ENCODE measurements at regions not wholly inside any gene's neighbourhood (a gene's known extent, or its start where the extent isn't known, plus 50 kb on each side); places are given as distances from the start of the nearest gene placed in this dataset.

DNA sequence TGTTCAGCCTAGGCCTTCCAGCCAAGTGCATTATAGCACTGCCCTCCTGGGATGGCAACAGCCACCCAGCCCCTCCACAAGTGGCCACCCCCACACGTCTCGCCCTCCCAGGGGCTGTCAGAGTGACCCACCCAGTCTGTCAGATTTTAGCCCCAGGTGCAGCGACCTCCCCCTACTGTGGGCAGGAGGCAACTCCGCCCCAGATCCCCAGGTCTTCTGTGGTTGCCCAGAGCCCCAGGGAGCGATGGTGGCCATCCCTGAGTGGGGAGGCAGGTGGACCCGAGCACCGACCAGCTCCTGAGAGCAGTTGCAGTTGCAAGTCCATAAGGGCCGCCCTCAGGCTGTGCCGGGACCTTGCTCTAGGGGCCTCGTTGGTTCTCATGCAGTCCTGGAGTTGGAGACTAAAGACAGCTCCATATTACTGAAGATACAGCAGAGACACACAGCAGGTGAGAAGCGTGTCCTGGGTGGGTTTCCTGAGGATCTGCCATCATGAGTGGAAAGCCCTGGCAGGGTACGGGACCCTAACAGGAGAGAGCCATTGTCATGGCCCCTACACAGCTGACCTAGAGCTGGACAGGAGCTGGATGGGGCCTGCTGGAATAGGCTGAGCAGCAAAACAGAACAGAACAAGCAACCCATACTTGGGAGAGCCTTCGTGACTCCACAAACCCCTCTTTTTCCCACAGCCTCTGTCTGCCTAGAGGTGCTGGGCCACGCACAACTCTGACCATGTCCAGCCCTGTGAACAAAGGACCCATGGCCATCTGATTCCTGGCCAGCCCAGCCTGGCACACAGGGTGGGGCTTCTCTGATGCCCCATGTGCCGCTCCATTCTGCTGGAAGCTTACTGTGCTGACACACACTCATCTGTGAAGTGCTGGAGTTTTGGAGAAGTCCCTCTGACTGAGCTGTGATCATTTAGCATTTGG is 110.3 kb upstream of the ALDH1A3 start:
- Mint-ChIP-seq H3K27me3 (ENCODE audit: insufficient read depth, unreplicated experiment) (no peaks in the 10 kb centered on the region), H3K4me3 (ENCODE audit: unreplicated experiment) (no peak overlapping the region), H3K9me3 (ENCODE audit: unreplicated experiment) (no peaks in the 10 kb centered on the region), H3K27ac (ENCODE audit: unreplicated experiment) (no peak overlapping the region), H3K36me3 (ENCODE audit: insufficient read depth, unreplicated experiment) (peaks cover 5% of the 10 kb centered on the region), H3K4me1 (ENCODE audit: low read depth, unreplicated experiment) (no peaks in the 10 kb centered on the region)
- peak in 1 of 2 experiments; percentile 9 for DNase-seq
- TF ChIP-seq CTCF (IDR thresholded peaks at IDR 0.05; ENCODE audit: insufficient read depth in 1 of 2, low read depth in 1 of 2, low read length in 1 of 2, severe bottlenecking in 1 of 2, unreplicated experiment in 1 of 2) = no peak
- ChIA-PET CTCF (no interaction called here), POLR2A (no interaction called here)
- no peak overlapping the region for H3K4me3 ChIP-seq (ENCODE audit: low read depth, low read length)
- H3K9me3 ChIP-seq = no peaks in the 10 kb centered on the region
- H3K36me3 ChIP-seq (ENCODE audit: control insufficient read depth, insufficient read depth, low read length) = no peaks in the 10 kb centered on the region
- no peaks in the 10 kb centered on the region for H3K27me3 ChIP-seq (replicated peaks; ENCODE audit: control insufficient read depth, insufficient read depth, low read length)
- BruUV-seq (replicated peaks) = no TSS peak
- intact Hi-C loops (cut with micrococcal nuclease; ENCODE audit: unreplicated experiment) = no loop called here
- no peaks in the 10 kb centered on the region for H3K4me1 ChIP-seq

- no TSS peak for BruUV-seq (replicated peaks)
- H3K27me3 Mint-ChIP-seq (ENCODE audit: insufficient read depth, unreplicated experiment) = no peaks in the 10 kb centered on the region
- H3K4me3 Mint-ChIP-seq (ENCODE audit: unreplicated experiment) = no peak overlapping the region
- Histone ChIP-seq H3K27me3 (replicated peaks; ENCODE audit: control insufficient read depth, insufficient read depth, low read length) (no peaks in the 10 kb centered on the region), H3K36me3 (ENCODE audit: control insufficient read depth, insufficient read depth, low read length) (no peaks in the 10 kb centered on the region), H3K9me3 (no peaks in the 10 kb centered on the region), H3K4me1 (no peaks in the 10 kb centered on the region), H3K4me3 (ENCODE audit: low read depth, low read length) (no peak overlapping the region)
- H3K9me3 Mint-ChIP-seq (ENCODE audit: unreplicated experiment) = no peaks in the 10 kb centered on the region
- intact Hi-C loops (cut with micrococcal nuclease; ENCODE audit: unreplicated experiment) = no loop called here
- no peak for TF ChIP-seq CTCF (IDR thresholded peaks at IDR 0.05; ENCODE audit: insufficient read depth in 1 of 2, low read depth in 1 of 2, low read length in 1 of 2, severe bottlenecking in 1 of 2, unreplicated experiment in 1 of 2)
- CTCF ChIA-PET = no interaction called here
- H3K36me3 Mint-ChIP-seq (ENCODE audit: insufficient read depth, unreplicated experiment) = peaks cover 5% of the 10 kb centered on the region
- POLR2A ChIA-PET = no interaction called here
- H3K27ac Mint-ChIP-seq (ENCODE audit: unreplicated experiment) = no peak overlapping the region
- DNase-seq = peak in 1 of 2 experiments; percentile 10
- no peaks in the 10 kb centered on the region for H3K4me1 Mint-ChIP-seq (ENCODE audit: low read depth, unreplicated experiment)
Measured at GRCh38 chr15:100769975-100770340, 109.7 kb upstream of the ALDH1A3 start.

DNA sequence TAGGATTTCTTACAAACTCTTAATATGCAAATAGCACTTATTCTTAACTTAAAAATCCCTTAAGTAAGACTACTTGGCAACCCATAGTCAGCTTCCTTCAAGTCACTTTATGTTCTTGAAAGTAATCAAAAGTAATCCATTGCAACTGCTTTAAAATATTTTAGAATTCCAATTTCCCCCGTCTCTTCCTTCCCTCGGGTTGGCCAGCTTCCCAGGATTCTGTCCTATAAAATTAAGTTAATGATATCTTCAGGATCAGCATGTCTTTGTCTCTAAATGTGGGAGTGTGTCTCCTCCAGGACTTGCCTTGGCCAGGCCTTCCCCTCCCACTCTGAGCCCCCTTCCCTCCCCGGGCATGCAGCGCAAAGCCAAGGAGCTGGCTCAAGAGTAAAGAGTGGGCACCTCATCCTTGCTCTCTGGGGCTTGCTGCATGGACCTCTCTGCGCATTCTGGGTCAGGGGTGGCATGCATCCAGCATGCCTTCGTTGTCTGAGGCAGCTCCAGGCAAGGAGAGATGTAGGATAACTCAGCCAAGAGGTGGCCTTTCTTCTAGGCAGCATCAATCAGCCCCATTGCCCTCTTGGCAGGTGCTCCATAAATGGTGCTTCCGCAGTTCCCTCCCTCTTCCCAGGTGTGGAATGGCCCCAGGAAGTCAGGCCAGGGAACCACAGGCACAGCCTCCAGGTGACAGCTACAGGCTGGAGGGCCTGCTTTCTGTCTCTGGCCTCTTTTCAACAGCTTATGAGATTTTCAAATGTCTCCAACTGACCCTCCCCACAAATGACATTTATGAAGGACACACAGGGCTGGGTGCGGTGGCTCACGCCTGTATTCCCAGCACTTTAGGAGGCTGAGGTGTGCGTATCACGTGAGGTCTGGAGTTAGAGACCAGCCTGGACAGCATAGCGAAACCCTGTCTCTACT is 108.7 kb upstream of the ALDH1A3 start:
- DNase-seq = no peak
- H3K4me1 ChIP-seq = no peaks in the 10 kb centered on the region
- peaks cover 5% of the 10 kb centered on the region for H3K9me3 Mint-ChIP-seq (ENCODE audit: unreplicated experiment)
- H3K9me3 ChIP-seq = no peaks in the 10 kb centered on the region
- ChIA-PET CTCF (no interaction called here), POLR2A (no interaction called here)
- H3K27me3 ChIP-seq (replicated peaks; ENCODE audit: control insufficient read depth, insufficient read depth, low read length) = no peaks in the 10 kb centered on the region
- H3K36me3 ChIP-seq (ENCODE audit: control insufficient read depth, insufficient read depth, low read length) = no peaks in the 10 kb centered on the region
- no peaks in the 10 kb centered on the region for H3K4me1 Mint-ChIP-seq (ENCODE audit: low read depth, unreplicated experiment)
- BruUV-seq (replicated peaks) = no TSS peak
- no peak for TF ChIP-seq CTCF (IDR thresholded peaks at IDR 0.05; ENCODE audit: insufficient read depth in 1 of 2, low read depth in 1 of 2, low read length in 1 of 2, severe bottlenecking in 1 of 2, unreplicated experiment in 1 of 2)
- H3K27me3 Mint-ChIP-seq (ENCODE audit: insufficient read depth, unreplicated experiment) = no peaks in the 10 kb centered on the region
- intact Hi-C loops (cut with micrococcal nuclease; ENCODE audit: unreplicated experiment) = no loop called here
- peaks cover 5% of the 10 kb centered on the region for H3K36me3 Mint-ChIP-seq (ENCODE audit: insufficient read depth, unreplicated experiment)
- no peak overlapping the region for H3K4me3 Mint-ChIP-seq (ENCODE audit: unreplicated experiment)
- no peak overlapping the region for H3K4me3 ChIP-seq (ENCODE audit: low read depth, low read length)
- no peak overlapping the region for H3K27ac Mint-ChIP-seq (ENCODE audit: unreplicated experiment)
